Left lung (tissue), 4 donors: ENCODE measurements at regions not wholly inside any gene's neighbourhood (a gene's known extent, or its start where the extent isn't known, plus 50 kb on each side); places are given as distances from the start of the nearest gene placed in this dataset.

ENCODE experiments used
- ATAC-seq: fragments of 200-7000 bp; cut with Tn5 transposase; one replicate; pipeline ENCODE4 v1.9.1; 2020; ENCODE audit warnings: moderate library complexity
- DNase-seq, 4 donors: peaks; one replicate each; pipeline ENCODE4 v3.0.0-alpha.2; 2013 to 2020
- H3K27ac ChIP-seq, 2 donors: fragments of 200-600 bp; sonication (generic) in 1 of 2; one replicate each; pipeline versions ENCODE4 v1.5.0 to v1.8.0; 2020 to 2021
- H3K27me3 ChIP-seq, 2 donors: fragments of 200-600 bp; sonication (generic) in 1 of 2; one replicate each; pipeline versions ENCODE4 v1.5.0 to v1.8.0; 2020 to 2021
- H3K36me3 ChIP-seq, 2 donors: fragments of 200-600 bp; sonication (generic) in 1 of 2; one replicate each; pipeline versions ENCODE4 v1.5.0 to v1.8.0; 2020 to 2021
- H3K4me1 ChIP-seq, 2 donors: fragments of 200-600 bp; one replicate each; pipeline ENCODE4 v1.8.0; 2021
- H3K4me3 ChIP-seq, 2 donors: fragments of 200-600 bp; sonication (generic) in 1 of 2; one replicate each; pipeline versions ENCODE4 v1.5.0 to v1.8.0; 2020 to 2021; ENCODE audit warnings: mild to moderate bottlenecking in 1 of 2
- H3K9me3 ChIP-seq, 2 donors: fragments of 200-600 bp; sonication (generic) in 1 of 2; one replicate each; pipeline versions ENCODE4 v1.5.0 to v1.8.0; 2020 to 2021
- CTCF ChIP-seq, 2 donors: fragments of 200-600 bp; sonication (generic) in 1 of 2; IDR thresholded peaks; one replicate each; pipeline versions ENCODE4 v1.5.0 to v1.8.0; 2021; ENCODE audit warnings: antibody characterized with exemption in 2 of 2
- intact Hi-C, 2 donors: fragments of 100-400 bp; cut with DNase I; formaldehyde crosslinking; loops; one replicate each; pipeline versions ENCODE4 v1.11.2 to v1.14.2; 2022
- donor health status: DM: no; HTN: yes; CAD: no.
- donor health status: DM: no; HTN: no; CAD: no.

GRCh38 chr10:55158633-55159032 is 357.6 kb upstream of the PCDH15 start:
- no peak overlapping the region for H3K4me3 ChIP-seq

GRCh38 chr10:55146032-55146431 is 345.0 kb upstream of the PCDH15 start:
- intact Hi-C loops: no loop called here
- no peak overlapping the region for H3K4me3 ChIP-seq
- H3K36me3 ChIP-seq: no peaks in the 10 kb centered on the region
- ATAC-seq (no peak), DNase-seq (no peak)
- no peaks in the 10 kb centered on the region for H3K4me1 ChIP-seq
- H3K9me3 ChIP-seq: no peaks in the 10 kb centered on the region
- TF ChIP-seq CTCF (IDR thresholded peaks at IDR 0.05): no peak
- H3K27me3 ChIP-seq: no peaks in the 10 kb centered on the region
- no peak overlapping the region for H3K27ac ChIP-seq

More at GRCh38 chr10:55158633-55159032, 357.6 kb upstream of the PCDH15 start:
- DNase-seq: no peak
- ATAC-seq: no peak
- H3K4me1 ChIP-seq: no peaks in the 10 kb centered on the region
- no peak for TF ChIP-seq CTCF (IDR thresholded peaks at IDR 0.05)
- H3K36me3 ChIP-seq: no peaks in the 10 kb centered on the region
- H3K27ac ChIP-seq: no peak overlapping the region
- intact Hi-C loops: no loop called here
- no peaks in the 10 kb centered on the region for H3K9me3 ChIP-seq
- H3K27me3 ChIP-seq: no peaks in the 10 kb centered on the region

GRCh38 chr10:55144001-55144400 is 343.0 kb upstream of the PCDH15 start:
- DNase-seq (no peak), ATAC-seq (no peak)
- Histone ChIP-seq H3K4me3 (no peak overlapping the region), H3K27ac (no peak overlapping the region), H3K9me3 (no peaks in the 10 kb centered on the region), H3K4me1 (no peaks in the 10 kb centered on the region), H3K36me3 (no peaks in the 10 kb centered on the region), H3K27me3 (no peaks in the 10 kb centered on the region)
- TF ChIP-seq CTCF (IDR thresholded peaks at IDR 0.05): no peak
- intact Hi-C loops: no loop called here

GRCh38 chr10:55141892-55142291 is 340.9 kb upstream of the PCDH15 start:
- no peak for TF ChIP-seq CTCF (IDR thresholded peaks at IDR 0.05)
- H3K4me1 ChIP-seq: no peaks in the 10 kb centered on the region
- peaks cover 0 to 4% of the 10 kb centered on the region in 2 donors for H3K9me3 ChIP-seq
- no peak overlapping the region for H3K27ac ChIP-seq
- intact Hi-C loops: no loop called here
- H3K4me3 ChIP-seq: no peak overlapping the region
- no peaks in the 10 kb centered on the region for H3K27me3 ChIP-seq
- H3K36me3 ChIP-seq: no peaks in the 10 kb centered on the region
- ATAC-seq: no peak
- DNase-seq: no peak

GRCh38 chr10:55137063-55137462 is 336.0 kb upstream of the PCDH15 start:
- intact Hi-C loops: no loop called here
- no peaks in the 10 kb centered on the region for H3K4me1 ChIP-seq
- TF ChIP-seq CTCF (IDR thresholded peaks at IDR 0.05): no peak
- no peaks in the 10 kb centered on the region for H3K36me3 ChIP-seq
- DNase-seq: no peak
- ATAC-seq: no peak
- H3K27ac ChIP-seq: no peak overlapping the region
- H3K4me3 ChIP-seq: no peak overlapping the region
- no peaks in the 10 kb centered on the region for H3K27me3 ChIP-seq
- H3K9me3 ChIP-seq: peaks cover 0 to 4% of the 10 kb centered on the region in 2 donors
